AG04450 (cell line): ENCODE measurements at regions not wholly inside any gene's neighbourhood (a gene's known extent, or its start where the extent isn't known, plus 50 kb on each side); places are given as distances from the start of the nearest gene placed in this dataset.

Experiments used
- CTCF ChIA-PET: fragments of 300-600, 350-600 bp; formaldehyde crosslinking; extraction: SDS; loops from one replicate; lab custom pipeline; 2022; ENCODE audit warnings: antibody characterized with exemption, inconsistent platforms; lab: Charles Lee
- POLR2A ChIA-PET: fragments of 350-600 bp; formaldehyde crosslinking; extraction: SDS; loops from one replicate; lab custom pipeline; 2021; ENCODE audit warnings: antibody characterized with exemption, inconsistent platforms; lab: Yijun Ruan, JAX
- DNase-seq: peaks from one replicate; pipeline ENCODE4 v3.0.0-alpha.2; 2011; ENCODE audit warnings: low read depth, low spot score
- H3K27ac ChIP-seq: one replicate; pipeline ENCODE4 v1.5.1; 2012; ENCODE audit warnings: low read depth, low read length, control low read depth
- H3K27me3 ChIP-seq: one replicate; pipeline ENCODE4 v1.6.0; 2012; ENCODE audit warnings: low read length; ENCODE audit not compliant: control insufficient read depth, insufficient read depth
- H3K4me3 ChIP-seq: 2 replicates; pipeline ENCODE4 v1.5.1; 2011; ENCODE audit warnings: mild to moderate bottlenecking, low read depth, low read length, control low read depth
- H3K9me3 ChIP-seq: 2 replicates; pipeline ENCODE4 v1.5.1; 2012; ENCODE audit warnings: low read length; ENCODE audit not compliant: control insufficient read depth, insufficient read depth
- CTCF ChIP-seq: IDR thresholded peaks from 2 replicates; pipeline ENCODE4 v1.5.1; 2011; ENCODE audit warnings: low read depth, low read length, control low read depth, inconsistent platforms

GRCh38 chr1:164930241-164930640 lies 371.3 kb downstream of the PBX1 start:
- Histone ChIP-seq H3K4me3 (no peak overlapping the region), H3K27me3 (no peaks in the 10 kb centered on the region), H3K9me3 (no peaks in the 10 kb centered on the region), H3K27ac (no peak overlapping the region)
- CTCF ChIA-PET: no interaction called here
- TF ChIP-seq CTCF: no peak
- DNase-seq: no peak
- POLR2A ChIA-PET: no interaction called here

GRCh38 chr1:164928232-164928812 lies 369.3 kb downstream of the PBX1 start:
- no peaks in the 10 kb centered on the region for H3K9me3 ChIP-seq
- TF ChIP-seq CTCF: no peak
- ChIA-PET CTCF (no interaction called here), POLR2A (no interaction called here)
- no peaks in the 10 kb centered on the region for H3K27me3 ChIP-seq
- no peak overlapping the region for H3K4me3 ChIP-seq
- no peak for DNase-seq
- no peak overlapping the region for H3K27ac ChIP-seq

GRCh38 chr1:164926107-164926506 lies 367.1 kb downstream of the PBX1 start:
- no peak for DNase-seq
- Histone ChIP-seq H3K27me3 (no peaks in the 10 kb centered on the region), H3K9me3 (no peaks in the 10 kb centered on the region), H3K4me3 (no peak overlapping the region), H3K27ac (no peak overlapping the region)
- TF ChIP-seq CTCF: no peak
- CTCF ChIA-PET: no interaction called here
- POLR2A ChIA-PET: no interaction called here

- ChIA-PET CTCF (no interaction called here), POLR2A (no interaction called here)
- H3K4me3 ChIP-seq: no peak overlapping the region
- DNase-seq: no peak
- no peak overlapping the region for H3K27ac ChIP-seq
- no peaks in the 10 kb centered on the region for H3K27me3 ChIP-seq
- no peaks in the 10 kb centered on the region for H3K9me3 ChIP-seq
- TF ChIP-seq CTCF: no peak
These were observed 363.6 kb downstream of the PBX1 start for GRCh38 chr1:164922585-164922984.

- no peaks in the 10 kb centered on the region for H3K9me3 ChIP-seq
- ChIA-PET CTCF (no interaction called here), POLR2A (no interaction called here)
- DNase-seq: no peak
- H3K4me3 ChIP-seq: no peak overlapping the region
- H3K27ac ChIP-seq: no peak overlapping the region
- TF ChIP-seq CTCF: no peak
- H3K27me3 ChIP-seq: no peaks in the 10 kb centered on the region
These were observed 362.5 kb downstream of the PBX1 start for GRCh38 chr1:164921493-164921892.
